Naive B cell (primary cell): ENCODE measurements at regions not wholly inside any gene's neighbourhood (a gene's known extent, or its start where the extent isn't known, plus 50 kb on each side); places are given as distances from the start of the nearest gene placed in this dataset.

Experiments
- ATAC-seq, 2 donors: fragments of 150-1000 bp; cut with Tn5 transposase; 2 replicates each; pipeline ENCODE4 v1.10.0; 2021; ENCODE audit warnings: low read depth in 2 of 2, mild to moderate bottlenecking in 2 of 2, moderate library complexity in 2 of 2
- DNase-seq: peaks from one replicate; pipeline ENCODE4 v3.0.0; 2022
- H3K27ac Mint-ChIP-seq, 6 donors: one replicate each; pipeline ENCODE4 v1.8.0; 2020 to 2022; ENCODE audit warnings: mild to moderate bottlenecking in 6 of 6, mixed read lengths in 6 of 6, moderate library complexity in 5 of 6, inconsistent platforms in 2 of 6
- H3K27me3 Mint-ChIP-seq, 3 donors: one replicate each; pipeline ENCODE4 v1.8.0; 2021 to 2022; ENCODE audit warnings: mixed read lengths in 3 of 3, mild to moderate bottlenecking in 1 of 3
- H3K36me3 Mint-ChIP-seq, 2 donors: one replicate each; pipeline ENCODE4 v1.8.0; 2020 to 2022; ENCODE audit warnings: mixed read lengths in 2 of 2, inconsistent platforms in 1 of 2, mild to moderate bottlenecking in 1 of 2
- H3K4me1 Mint-ChIP-seq, 3 donors: one replicate each; pipeline ENCODE4 v1.8.0; 2020 to 2022; ENCODE audit warnings: mixed read lengths in 3 of 3, inconsistent platforms in 1 of 3, mild to moderate bottlenecking in 1 of 3, moderate library complexity in 1 of 3
- H3K4me3 Mint-ChIP-seq, 8 donors: one replicate each; pipeline ENCODE4 v1.8.0; 2020 to 2022; ENCODE audit warnings: mild to moderate bottlenecking in 8 of 8, mixed read lengths in 8 of 8, moderate library complexity in 8 of 8, inconsistent platforms in 2 of 8
- H3K9me3 Mint-ChIP-seq, 7 donors: one replicate each; pipeline ENCODE4 v1.8.0; 2020 to 2022; ENCODE audit warnings: mixed read lengths in 7 of 7, mild to moderate bottlenecking in 5 of 7, inconsistent platforms in 2 of 7, moderate library complexity in 1 of 7

- Mint-ChIP-seq H3K4me3 (no peak overlapping the region), H3K9me3 (peaks cover 0 to 5% (median 0%) of the 10 kb centered on the region in 7 donors), H3K36me3 (no peaks in the 10 kb centered on the region), H3K27ac (no peak overlapping the region), H3K27me3 (peaks cover 0 to 15% (median 5%) of the 10 kb centered on the region in 3 donors), H3K4me1 (no peaks in the 10 kb centered on the region)
- ATAC-seq (no peak), DNase-seq (no peak)
Observed at GRCh38 chr20:22411286-22411626, 173.1 kb downstream of the FOXA2 start.

DNA sequence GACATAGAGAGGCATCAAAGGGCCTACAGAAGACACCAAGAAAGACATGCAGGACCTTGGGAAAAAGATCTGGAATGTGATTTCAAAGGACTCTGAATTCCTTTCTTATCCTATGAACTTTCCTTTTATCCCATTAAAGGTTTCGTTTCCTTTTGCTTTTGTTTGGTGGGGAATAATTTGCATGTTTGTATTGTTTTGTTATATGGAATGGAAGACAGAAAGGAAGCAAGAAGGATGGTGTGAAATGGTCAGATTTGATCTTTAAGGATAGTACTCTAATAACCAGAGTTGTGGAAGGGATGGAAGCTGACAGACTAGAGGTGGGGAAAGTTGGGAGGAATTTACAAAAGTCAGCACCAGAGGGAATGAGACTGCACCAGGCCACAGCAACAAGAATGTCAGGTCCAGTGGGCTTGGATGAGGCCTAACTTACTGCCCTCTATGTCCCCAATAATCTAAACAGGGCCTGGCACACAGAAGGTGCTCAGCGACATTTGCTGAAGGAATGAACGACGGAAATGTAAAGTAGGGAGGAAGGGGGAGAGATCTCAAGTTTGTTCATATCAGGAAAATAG lies 173.7 kb downstream of the FOXA2 start:
- H3K9me3 Mint-ChIP-seq, result peaks cover 0 to 5% (median 0%) of the 10 kb centered on the region in 7 donors

DNA sequence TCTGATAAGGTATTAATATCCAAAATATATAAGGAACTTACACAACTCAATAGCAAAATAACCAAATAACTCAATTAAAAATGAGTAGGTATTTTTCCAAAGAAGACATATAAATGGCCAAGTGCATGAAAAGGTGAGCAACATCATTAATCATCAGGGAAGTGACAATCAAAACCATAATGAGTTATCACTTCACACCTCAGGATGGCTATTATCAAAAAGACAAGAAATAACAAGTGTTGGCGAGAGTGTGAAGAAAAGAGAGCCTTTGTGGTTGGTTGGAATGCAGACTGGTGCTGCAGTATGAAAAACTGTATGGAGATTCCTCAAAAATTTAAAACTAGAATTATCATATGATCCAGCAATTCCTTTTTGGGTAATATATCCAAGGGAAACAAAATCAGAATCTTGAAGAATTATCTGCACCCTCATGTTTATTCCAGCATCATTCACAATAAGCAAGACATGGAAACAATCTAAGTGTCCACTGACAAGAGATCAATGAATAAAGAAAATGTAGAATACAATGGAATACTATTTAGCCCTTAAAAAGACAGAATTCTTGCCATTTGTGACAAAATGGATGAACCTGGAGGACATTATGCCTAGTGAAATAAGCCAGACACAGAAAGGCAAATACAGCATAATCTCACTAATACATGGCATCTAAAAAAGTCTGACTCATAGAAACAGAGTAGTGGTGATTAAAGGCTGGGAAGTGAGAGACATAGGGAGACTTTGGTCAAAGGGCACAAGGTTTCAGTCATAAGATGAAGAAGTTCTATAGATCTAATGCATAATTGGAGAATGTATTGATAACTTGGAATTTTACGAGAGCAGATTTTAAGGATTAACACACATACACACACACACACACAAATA lies 175.6 kb downstream of the FOXA2 start:
- DNase-seq, result no peak
- Mint-ChIP-seq H3K4me1 (peaks cover 2 to 9% (median 5%) of the 10 kb centered on the region in 3 donors), H3K9me3 (peaks cover 0 to 5% (median 0%) of the 10 kb centered on the region in 7 donors), H3K27me3 (peaks cover 0 to 15% (median 5%) of the 10 kb centered on the region in 3 donors), H3K4me3 (no peak overlapping the region), H3K36me3 (no peaks in the 10 kb centered on the region), H3K27ac (no peak overlapping the region)
- no peak for ATAC-seq

More for the DNA sequence above, 173.7 kb downstream of the FOXA2 start:
- no peaks in the 10 kb centered on the region for H3K4me1 Mint-ChIP-seq
- no peak overlapping the region for H3K27ac Mint-ChIP-seq
- H3K36me3 Mint-ChIP-seq, result no peaks in the 10 kb centered on the region
- H3K27me3 Mint-ChIP-seq, result peaks cover 0 to 15% (median 5%) of the 10 kb centered on the region in 3 donors
- H3K4me3 Mint-ChIP-seq, result no peak overlapping the region
- no peak for DNase-seq
- no peak for ATAC-seq

DNA sequence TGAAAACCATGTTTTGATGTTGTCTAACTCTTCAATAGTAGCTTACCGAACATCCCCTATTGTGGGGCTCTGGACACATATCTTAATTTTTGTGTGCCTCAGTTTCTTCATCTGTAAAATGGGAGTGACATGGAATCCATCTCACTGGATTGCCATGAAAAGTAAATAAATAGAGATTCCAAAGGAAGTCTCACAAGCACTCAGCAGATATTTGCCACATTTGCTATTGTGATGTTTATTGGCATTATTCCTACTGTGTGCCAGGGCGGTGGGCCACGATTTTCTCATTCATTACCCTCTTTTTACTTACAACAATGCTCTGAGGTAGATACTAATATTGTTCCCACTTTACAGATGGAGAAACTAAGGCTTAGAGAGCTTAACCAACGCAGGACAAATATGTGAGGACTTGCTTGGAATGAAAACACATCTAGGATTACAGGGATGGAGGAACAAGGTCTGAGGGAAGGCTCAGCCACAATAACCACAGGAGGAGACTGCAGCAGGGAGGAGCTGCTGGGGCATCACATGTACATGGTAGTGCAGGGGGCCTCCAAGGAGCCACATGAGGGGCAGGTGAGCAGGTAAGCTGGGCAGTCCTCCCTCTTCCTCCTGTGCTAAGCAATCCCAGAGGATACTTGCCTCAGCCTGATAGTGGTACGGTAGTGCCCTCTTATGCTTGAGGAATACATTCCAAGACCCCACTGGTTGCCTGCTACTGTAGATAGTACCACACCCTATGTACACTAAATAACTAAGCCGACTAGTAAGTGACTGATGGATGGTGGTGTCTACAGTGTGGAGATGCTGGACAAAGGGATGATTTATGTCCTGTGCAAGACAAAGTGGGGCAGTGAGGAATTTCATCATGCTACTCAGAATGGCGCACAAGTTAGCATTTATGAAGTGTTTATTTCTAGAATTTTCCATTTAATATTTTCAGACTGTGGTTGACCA lies 176.9 kb downstream of the FOXA2 start:
- Mint-ChIP-seq H3K4me1 (peaks cover 10 to 21% (median 14%) of the 10 kb centered on the region in 3 donors), H3K27ac (peak overlapping the region in 1 of 6 donors; percentile 39), H3K36me3 (no peaks in the 10 kb centered on the region), H3K27me3 (peaks cover 0 to 5% (median 4%) of the 10 kb centered on the region in 3 donors), H3K9me3 (peaks cover 0 to 5% (median 0%) of the 10 kb centered on the region in 7 donors), H3K4me3 (no peak overlapping the region)
- ATAC-seq (no peak), DNase-seq (no peak)

DNA sequence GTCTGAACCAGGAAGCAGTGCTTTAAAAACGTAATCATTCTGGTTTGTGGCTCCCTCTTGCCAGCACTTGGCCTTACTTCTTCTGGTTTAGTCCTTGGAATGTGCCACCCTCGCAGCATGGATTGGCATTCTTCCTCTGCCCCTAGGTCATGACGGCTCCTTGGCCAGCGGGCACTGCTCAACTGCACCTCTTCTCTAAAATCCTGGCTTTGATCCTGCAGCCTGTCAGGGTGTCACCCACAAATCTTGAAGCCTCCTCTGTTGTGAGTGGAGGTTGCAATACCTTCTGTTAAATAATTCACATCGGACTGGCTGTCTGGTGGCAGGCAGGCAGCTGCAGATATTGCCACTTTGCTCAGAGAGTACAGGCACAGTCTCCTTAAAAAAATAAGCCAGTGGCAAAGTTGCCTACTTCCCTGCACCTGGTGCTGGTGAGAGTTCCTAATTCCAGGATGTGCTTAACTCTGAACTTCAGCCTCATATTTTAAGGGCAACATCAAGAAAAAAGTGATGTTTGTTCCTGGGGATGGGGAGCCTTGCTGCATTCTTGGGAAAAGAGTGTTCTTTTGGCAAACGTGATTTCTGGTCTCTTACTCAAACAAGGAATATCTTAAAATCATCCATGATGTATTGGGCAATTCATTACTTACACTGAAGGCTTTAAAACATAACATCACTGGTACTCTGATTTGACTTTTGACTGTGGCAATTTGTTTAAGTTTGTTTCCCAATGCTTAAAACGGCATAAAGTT lies 179.8 kb downstream of the FOXA2 start:
- Mint-ChIP-seq H3K4me1 (peaks cover 10 to 21% (median 14%) of the 10 kb centered on the region in 3 donors), H3K36me3 (no peaks in the 10 kb centered on the region), H3K9me3 (peaks cover 0 to 5% (median 0%) of the 10 kb centered on the region in 7 donors), H3K27me3 (no peaks in the 10 kb centered on the region), H3K27ac (peak overlapping the region in 1 of 6 donors; percentile 31), H3K4me3 (peak overlapping the region; percentile 71 to 97 (median 78))
- ATAC-seq (no peak), DNase-seq (no peak)

DNA sequence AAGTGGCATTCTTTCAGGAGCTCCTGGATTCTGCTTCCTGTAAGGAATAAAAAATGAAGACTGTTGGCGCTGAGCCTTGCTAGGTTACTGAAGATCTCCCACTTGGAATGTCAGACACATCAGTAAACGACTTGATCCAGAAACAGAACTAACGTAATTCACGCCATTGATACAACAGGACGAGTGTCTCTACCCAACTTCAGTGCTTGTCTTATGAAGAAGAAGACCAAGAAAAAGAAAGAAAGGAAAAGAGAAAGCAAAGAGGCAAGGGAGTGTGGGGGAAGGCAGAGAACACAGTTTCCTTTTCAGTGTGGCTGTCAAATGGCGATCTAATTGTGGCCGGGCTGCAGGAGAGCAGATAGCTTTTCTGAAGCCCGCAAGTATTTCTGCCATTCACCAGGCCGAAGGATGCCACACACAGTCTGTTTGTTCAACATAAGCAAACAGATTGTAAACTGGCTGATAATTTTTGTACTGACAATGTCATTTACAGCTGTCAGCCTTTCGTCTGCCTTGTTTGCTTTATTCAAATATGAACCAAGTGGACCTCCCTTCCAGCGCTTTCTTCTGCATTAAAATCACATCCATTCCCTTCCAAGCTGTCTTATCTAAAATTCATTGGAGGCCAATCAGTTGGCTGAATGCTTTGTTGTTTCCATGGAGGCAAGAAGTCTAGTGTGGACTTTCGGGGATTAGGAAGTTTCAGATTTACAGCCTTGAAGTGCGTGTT lies 180.6 kb downstream of the FOXA2 start:
- Mint-ChIP-seq H3K9me3 (peaks cover 0 to under 1% (median 0%) of the 10 kb centered on the region in 7 donors), H3K36me3 (no peaks in the 10 kb centered on the region), H3K4me3 (peak overlapping the region; percentile 71 to 97 (median 80)), H3K27me3 (no peaks in the 10 kb centered on the region), H3K27ac (peak overlapping the region in 5 of 6 donors; percentile 2 to 84 (median 34)), H3K4me1 (peaks cover 10 to 21% (median 14%) of the 10 kb centered on the region in 3 donors)
- ATAC-seq (peak in 1 of 2 donors; percentile 56), DNase-seq (peak; percentile 9)

DNA sequence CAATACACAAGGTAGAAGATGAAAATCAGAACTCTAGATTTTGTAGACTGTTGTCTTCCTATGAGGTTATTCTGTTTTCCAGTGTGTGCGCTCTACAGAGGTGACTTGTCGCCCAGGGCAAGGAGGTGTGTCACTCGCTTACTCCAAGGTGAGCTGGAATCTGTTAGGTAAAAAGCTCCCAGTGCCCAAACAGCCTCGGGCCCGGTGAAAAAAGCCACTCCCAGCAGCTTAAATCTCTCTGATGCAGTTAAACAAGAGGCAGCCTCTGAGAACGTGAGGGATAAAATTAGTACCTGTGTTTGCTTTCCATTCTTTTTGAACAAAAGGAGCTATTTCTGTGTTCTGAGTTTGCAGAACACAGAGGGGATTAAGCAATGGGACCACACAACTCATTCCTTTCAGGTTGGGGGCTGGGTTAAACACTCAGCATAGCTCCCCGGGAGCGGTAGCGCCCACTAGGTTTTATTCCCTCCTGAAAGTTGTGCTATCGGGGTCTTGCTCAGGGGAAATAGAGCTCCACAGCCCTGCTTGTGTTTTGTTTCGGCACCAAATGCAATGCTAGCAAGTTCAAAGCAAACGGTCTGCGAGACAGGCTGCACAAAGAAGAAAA lies 181.2 kb downstream of the FOXA2 start:
- DNase-seq (no peak), ATAC-seq (peak in 1 of 2 donors; percentile 25)
- Mint-ChIP-seq H3K36me3 (no peaks in the 10 kb centered on the region), H3K9me3 (no peaks in the 10 kb centered on the region), H3K27me3 (no peaks in the 10 kb centered on the region), H3K27ac (peak overlapping the region in 4 of 6 donors; percentile 2 to 77 (median 28)), H3K4me1 (peaks cover 10 to 21% (median 14%) of the 10 kb centered on the region in 3 donors), H3K4me3 (peak overlapping the region; percentile 71 to 97 (median 80))

DNA sequence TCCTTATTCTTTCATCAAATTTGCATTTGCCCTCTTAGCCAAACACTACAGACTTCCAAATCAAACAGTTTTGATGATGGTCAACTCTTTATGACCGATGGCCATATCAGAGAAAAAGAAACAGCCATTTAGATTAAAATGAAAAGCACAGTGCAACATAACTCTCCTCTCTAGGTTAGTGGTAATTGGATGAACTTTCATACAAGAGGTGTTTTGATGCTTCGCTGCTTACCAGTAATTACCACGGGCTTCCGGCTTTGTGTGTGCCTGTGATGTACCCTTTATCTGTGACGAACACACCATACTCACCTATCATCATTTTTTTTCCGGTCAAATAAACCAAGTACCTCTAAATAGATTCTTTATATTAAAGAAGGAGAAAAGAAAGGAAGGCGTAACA lies 181.8 kb downstream of the FOXA2 start:
- Mint-ChIP-seq H3K4me1 (peaks cover 10 to 21% (median 14%) of the 10 kb centered on the region in 3 donors), H3K4me3 (peak overlapping the region in 7 of 8 donors; percentile 71 to 97 (median 83)), H3K9me3 (no peaks in the 10 kb centered on the region), H3K27ac (no peak overlapping the region), H3K27me3 (no peaks in the 10 kb centered on the region), H3K36me3 (no peaks in the 10 kb centered on the region)
- no peak for DNase-seq
- ATAC-seq, result no peak

DNA sequence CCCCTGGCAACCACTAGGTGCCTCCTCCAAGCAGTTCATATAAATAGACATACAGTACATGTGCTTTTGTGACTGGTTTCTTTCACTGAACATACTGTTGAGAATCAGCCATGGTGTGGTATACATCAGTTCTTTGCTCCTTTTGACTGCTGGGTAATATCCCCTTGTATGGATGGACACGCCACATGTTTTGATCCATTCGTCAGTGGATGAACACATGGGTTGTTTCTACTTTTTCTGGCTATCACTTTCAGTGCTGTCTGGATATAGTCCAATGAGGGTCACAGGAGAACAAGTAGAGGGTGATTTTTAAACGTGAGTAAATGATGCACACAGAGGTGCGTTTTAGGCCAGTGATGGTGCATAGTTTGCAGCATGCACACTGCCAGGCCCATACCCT lies 183.9 kb downstream of the FOXA2 start:
- ATAC-seq, result no peak
- H3K4me3 Mint-ChIP-seq, result no peak overlapping the region

DNA sequence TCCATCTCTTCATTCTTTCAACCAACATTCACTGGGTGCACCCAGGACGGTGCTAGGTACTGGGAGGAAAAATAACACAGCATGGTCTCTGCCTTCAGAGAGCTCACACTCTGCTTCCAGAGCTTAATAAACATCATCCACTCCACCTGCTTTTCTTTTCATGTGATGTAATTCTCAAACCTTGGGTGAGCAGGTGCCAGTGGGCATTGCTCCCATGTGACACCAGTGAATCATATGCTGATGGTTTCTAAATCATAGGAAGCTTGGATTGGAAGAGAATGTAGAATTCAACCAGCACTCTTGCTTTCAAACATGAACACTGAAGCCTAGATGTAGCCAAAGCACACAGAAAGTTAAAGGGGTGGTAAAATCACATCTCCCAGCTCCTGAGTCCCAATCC lies 189.8 kb downstream of the FOXA2 start:
- no peaks in the 10 kb centered on the region for H3K4me1 Mint-ChIP-seq
- ATAC-seq (no peak), DNase-seq (no peak)
- H3K36me3 Mint-ChIP-seq, result no peaks in the 10 kb centered on the region
- peaks cover 0 to 14% (median 11%) of the 10 kb centered on the region in 3 donors for H3K27me3 Mint-ChIP-seq
- no peak overlapping the region for H3K27ac Mint-ChIP-seq
- no peaks in the 10 kb centered on the region for H3K9me3 Mint-ChIP-seq
- no peak overlapping the region for H3K4me3 Mint-ChIP-seq

More for the DNA sequence above, 183.9 kb downstream of the FOXA2 start:
- no peak overlapping the region for H3K27ac Mint-ChIP-seq
- no peaks in the 10 kb centered on the region for H3K9me3 Mint-ChIP-seq
- no peaks in the 10 kb centered on the region for H3K36me3 Mint-ChIP-seq
- peaks cover 10 to 21% (median 14%) of the 10 kb centered on the region in 3 donors for H3K4me1 Mint-ChIP-seq
- H3K27me3 Mint-ChIP-seq, result no peaks in the 10 kb centered on the region
- DNase-seq, result no peak

DNA sequence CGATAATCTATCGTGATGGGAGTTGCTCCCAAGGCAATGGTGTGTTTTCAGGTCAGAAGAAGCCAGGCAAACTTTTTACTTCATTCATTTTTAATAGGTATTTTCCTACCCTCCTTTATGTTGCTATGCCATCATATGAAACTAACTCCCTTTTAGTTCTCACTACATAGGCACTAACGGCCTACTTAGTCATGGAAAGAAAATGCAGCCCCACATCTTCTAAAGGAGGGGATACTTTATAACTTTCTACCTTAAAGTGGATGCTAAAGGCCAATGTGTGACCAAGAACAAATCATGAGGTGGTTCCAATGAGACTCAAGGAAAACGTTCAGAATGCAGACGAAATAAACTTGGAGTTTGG lies 193.8 kb downstream of the FOXA2 start:
- DNase-seq, result no peak

More for the DNA sequence above, 193.8 kb downstream of the FOXA2 start:
- Mint-ChIP-seq H3K4me3 (no peak overlapping the region), H3K4me1 (peaks cover 4 to 9% (median 7%) of the 10 kb centered on the region in 3 donors), H3K27ac (no peak overlapping the region), H3K36me3 (no peaks in the 10 kb centered on the region), H3K27me3 (peaks cover 0 to 14% (median 11%) of the 10 kb centered on the region in 3 donors), H3K9me3 (peaks cover 0 to 3% (median 0%) of the 10 kb centered on the region in 7 donors)
- no peak for ATAC-seq
